Liver (tissue), 8 donors: ENCODE measurements at regions not wholly inside any gene's neighbourhood (a gene's known extent, or its start where the extent isn't known, plus 50 kb on each side); places are given as distances from the start of the nearest gene placed in this dataset.
"Not testable (repeated sequence)": the region's sequence is repeated elsewhere in the genome, so short reads cannot be mapped to it uniquely, and the experiment has no call there.

Experiments
- DNase-seq: peaks from one replicate; pipeline ENCODE4 v3.0.0-alpha.2; 2017; ENCODE audit warnings: low spot score
- H3K27ac ChIP-seq, 2 donors: one replicate each; pipeline ENCODE4 v1.7.0; 2013; ENCODE audit warnings: inconsistent platforms in 2 of 2, low read length in 2 of 2, control low read depth in 1 of 2, low read depth in 1 of 2, mild to moderate bottlenecking in 1 of 2
- H3K27me3 ChIP-seq, 4 donors: one replicate each; pipeline versions ENCODE4 v1.6.1 to v1.7.0; 2013; ENCODE audit warnings: low read length in 3 of 4, inconsistent platforms in 1 of 4, mild to moderate bottlenecking in 1 of 4, moderate library complexity in 1 of 4; ENCODE audit not compliant: control insufficient read depth in 4 of 4, insufficient read depth in 4 of 4
- H3K36me3 ChIP-seq, 4 donors: one replicate each; pipeline versions ENCODE4 v1.6.1 to v1.7.0; 2013; ENCODE audit warnings: low read length in 3 of 4, mild to moderate bottlenecking in 3 of 4, low read depth in 1 of 4, moderate library complexity in 1 of 4; ENCODE audit not compliant: control insufficient read depth in 4 of 4, insufficient read depth in 3 of 4
- H3K4me1 ChIP-seq, 4 donors: one replicate each; pipeline versions ENCODE4 v1.6.1 to v1.7.0; 2013; ENCODE audit warnings: low read length in 3 of 4, mild to moderate bottlenecking in 3 of 4, moderate library complexity in 1 of 4; ENCODE audit not compliant: control insufficient read depth in 4 of 4, insufficient read depth in 4 of 4
- H3K4me3 ChIP-seq, 3 donors: one replicate each; pipeline versions ENCODE4 v1.6.1 to v1.7.0; 2013; ENCODE audit warnings: low read length in 3 of 3, control low read depth in 1 of 3, low read depth in 1 of 3, mild to moderate bottlenecking in 1 of 3
- H3K9ac ChIP-seq, 2 donors: one replicate each; pipeline ENCODE4 v1.7.0; 2013; ENCODE audit warnings: low read length in 2 of 2, mild to moderate bottlenecking in 2 of 2, moderate library complexity in 2 of 2, control low read depth in 1 of 2, low read depth in 1 of 2
- H3K9me3 ChIP-seq, 4 donors: one replicate each; pipeline versions ENCODE4 v1.6.1 to v1.7.0; 2013; ENCODE audit warnings: low read length in 3 of 4; ENCODE audit not compliant: control insufficient read depth in 4 of 4
- ATF3 ChIP-seq: IDR thresholded peaks from 2 replicates; pipeline ENCODE4 v1.6.1; 2016; ENCODE audit warnings: antibody characterized with exemption
- FOXA1 ChIP-seq: IDR thresholded peaks from 2 replicates; pipeline ENCODE4 v1.6.1; 2016; ENCODE audit warnings: antibody characterized with exemption
- FOXA2 ChIP-seq: IDR thresholded peaks from 2 replicates; pipeline ENCODE4 v1.6.1; 2016; ENCODE audit warnings: antibody characterized with exemption
- GABPA ChIP-seq, 2 donors: IDR thresholded peaks in 1 of 2; conservative IDR thresholded peaks in 1 of 2; 2 replicates each; pipeline ENCODE4 v1.6.1; 2016; ENCODE audit warnings: antibody characterized with exemption in 2 of 2, mild to moderate bottlenecking in 1 of 2, moderate library complexity in 1 of 2
- HNF4A ChIP-seq, 2 donors: conservative IDR thresholded peaks; 2 replicates each; pipeline ENCODE4 v1.6.1; 2016; ENCODE audit warnings: antibody characterized with exemption in 2 of 2, mild to moderate bottlenecking in 2 of 2
- HNF4G ChIP-seq: IDR thresholded peaks from 2 replicates; pipeline ENCODE4 v1.6.1; 2016; ENCODE audit warnings: antibody characterized with exemption
- JUND ChIP-seq, 2 donors: IDR thresholded peaks; 2 replicates each; pipeline ENCODE4 v1.6.1; 2016; ENCODE audit warnings: antibody characterized with exemption in 2 of 2
- NR2F2 ChIP-seq: IDR thresholded peaks from 2 replicates; pipeline ENCODE4 v1.6.1; 2016; ENCODE audit warnings: antibody characterized with exemption
- RXRA ChIP-seq, 2 donors: IDR thresholded peaks; 2 replicates each; pipeline ENCODE4 v1.6.1; 2017 to 2018; ENCODE audit warnings: antibody characterized with exemption in 2 of 2, mild to moderate bottlenecking in 1 of 2
- SP1 ChIP-seq: IDR thresholded peaks from 2 replicates; pipeline ENCODE4 v1.6.1; 2018; ENCODE audit warnings: antibody characterized with exemption, mild to moderate bottlenecking
- TAF1 ChIP-seq: conservative IDR thresholded peaks from 2 replicates; pipeline ENCODE4 v1.6.1; 2016; ENCODE audit warnings: antibody characterized with exemption, mild to moderate bottlenecking
- YY1 ChIP-seq: IDR thresholded peaks from 2 replicates; pipeline ENCODE4 v1.6.1; 2016; ENCODE audit warnings: antibody characterized with exemption, mild to moderate bottlenecking
- ZBTB33 ChIP-seq: IDR thresholded peaks from 2 replicates; pipeline ENCODE4 v1.6.1; 2016; ENCODE audit warnings: antibody characterized with exemption
- WGBS: extraction: QIAGEN DNeasy Blood & Tissue Kit; methylation state at CpG from one replicate; pipeline ENCODE4 v1.1.7; 2013; 5-methylcytosine and 5-hydroxymethylcytosine counted together
- TF ChIP-seq, protein P1 (sequence below): IDR thresholded peaks from 2 replicates; pipeline ENCODE4 v1.6.1; 2016; ENCODE audit warnings: antibody characterized with exemption, mild to moderate bottlenecking
- TF ChIP-seq, protein P2 (sequence below): fragments of 150-350 bp; IDR thresholded peaks from 2 replicates; pipeline ENCODE4 v1.5.1; 2017; ENCODE audit warnings: improper control_type of control experiment, low read depth, low read length; ENCODE audit not compliant: missing input control
- donor health status: healthy.
- donor health status: healthy.
- donor health status: healthy.
- donor health status: healthy.
- donor health status: healthy.

DNA sequence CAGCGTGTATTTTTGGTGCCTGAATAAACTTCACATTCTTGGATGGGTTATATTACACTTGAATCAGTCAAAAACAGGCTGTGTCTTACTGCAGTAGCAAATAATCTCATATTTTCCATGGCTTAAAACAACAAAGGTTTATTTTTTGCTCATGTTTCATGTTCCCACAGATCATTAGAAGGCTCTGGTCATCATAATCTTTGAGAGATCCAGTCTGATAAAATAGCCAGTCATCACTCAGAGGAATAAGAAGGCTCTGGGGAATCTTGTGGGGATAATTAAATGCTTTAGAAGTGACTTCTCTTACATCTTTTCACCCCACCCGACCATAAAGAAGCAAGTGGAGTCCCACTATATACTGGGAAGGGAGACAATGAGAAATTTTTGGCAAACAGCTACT lies 417.7 kb downstream of the PSAT1 start:
- Histone ChIP-seq H3K4me3 (no peak overlapping the region), H3K27me3 (no peaks in the 10 kb centered on the region), H3K36me3 (no peaks in the 10 kb centered on the region), H3K27ac (no peak overlapping the region), H3K9me3 (no peaks in the 10 kb centered on the region), H3K9ac (no peak overlapping the region), H3K4me1 (no peaks in the 10 kb centered on the region)
- 59% methylated on average over 2 of the region's 2 CpGs for WGBS
- DNase-seq = no peak
- TF ChIP-seq, protein P1, sequence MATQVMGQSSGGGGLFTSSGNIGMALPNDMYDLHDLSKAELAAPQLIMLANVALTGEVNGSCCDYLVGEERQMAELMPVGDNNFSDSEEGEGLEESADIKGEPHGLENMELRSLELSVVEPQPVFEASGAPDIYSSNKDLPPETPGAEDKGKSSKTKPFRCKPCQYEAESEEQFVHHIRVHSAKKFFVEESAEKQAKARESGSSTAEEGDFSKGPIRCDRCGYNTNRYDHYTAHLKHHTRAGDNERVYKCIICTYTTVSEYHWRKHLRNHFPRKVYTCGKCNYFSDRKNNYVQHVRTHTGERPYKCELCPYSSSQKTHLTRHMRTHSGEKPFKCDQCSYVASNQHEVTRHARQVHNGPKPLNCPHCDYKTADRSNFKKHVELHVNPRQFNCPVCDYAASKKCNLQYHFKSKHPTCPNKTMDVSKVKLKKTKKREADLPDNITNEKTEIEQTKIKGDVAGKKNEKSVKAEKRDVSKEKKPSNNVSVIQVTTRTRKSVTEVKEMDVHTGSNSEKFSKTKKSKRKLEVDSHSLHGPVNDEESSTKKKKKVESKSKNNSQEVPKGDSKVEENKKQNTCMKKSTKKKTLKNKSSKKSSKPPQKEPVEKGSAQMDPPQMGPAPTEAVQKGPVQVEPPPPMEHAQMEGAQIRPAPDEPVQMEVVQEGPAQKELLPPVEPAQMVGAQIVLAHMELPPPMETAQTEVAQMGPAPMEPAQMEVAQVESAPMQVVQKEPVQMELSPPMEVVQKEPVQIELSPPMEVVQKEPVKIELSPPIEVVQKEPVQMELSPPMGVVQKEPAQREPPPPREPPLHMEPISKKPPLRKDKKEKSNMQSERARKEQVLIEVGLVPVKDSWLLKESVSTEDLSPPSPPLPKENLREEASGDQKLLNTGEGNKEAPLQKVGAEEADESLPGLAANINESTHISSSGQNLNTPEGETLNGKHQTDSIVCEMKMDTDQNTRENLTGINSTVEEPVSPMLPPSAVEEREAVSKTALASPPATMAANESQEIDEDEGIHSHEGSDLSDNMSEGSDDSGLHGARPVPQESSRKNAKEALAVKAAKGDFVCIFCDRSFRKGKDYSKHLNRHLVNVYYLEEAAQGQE = no peak

DNA sequence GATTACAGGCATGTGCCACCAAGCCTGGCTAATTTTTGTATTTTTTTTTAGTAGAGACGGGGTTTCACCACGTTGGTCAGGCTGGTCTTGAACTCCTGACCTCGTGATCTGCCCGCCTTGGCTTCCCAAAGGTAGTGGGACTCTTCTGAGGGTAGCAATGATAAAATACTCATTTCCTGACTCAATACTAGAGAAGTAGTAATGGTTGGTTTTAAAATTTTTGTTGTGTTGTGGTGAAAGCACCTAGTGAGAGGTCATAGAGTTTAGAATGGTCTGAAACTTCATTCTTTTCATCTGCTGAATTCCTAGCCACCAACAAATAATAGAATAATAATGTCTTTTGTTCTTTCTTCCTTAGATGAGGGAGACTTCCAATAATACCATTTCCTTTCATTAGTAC lies 422.1 kb downstream of the PSAT1 start:
- WGBS = 77% methylated on average over 4 of the region's 4 CpGs
- H3K27me3 ChIP-seq, H3K9ac ChIP-seq, H3K9me3 ChIP-seq, H3K4me3 ChIP-seq, H3K36me3 ChIP-seq, DNase-seq, H3K27ac ChIP-seq, H3K4me1 ChIP-seq: not testable (repeated sequence)

- H3K4me3 ChIP-seq = no peak overlapping the region
- H3K9me3 ChIP-seq = peaks cover 0 to 14% (median under 1%) of the 10 kb centered on the region in 4 donors
- no peak overlapping the region for H3K27ac ChIP-seq
- no peak for TF ChIP-seq TAF1
- TF ChIP-seq FOXA2 = no peak
- TF ChIP-seq JUND (IDR thresholded peaks at IDR 0.05) = no peak
- TF ChIP-seq RXRA (IDR thresholded peaks at IDR 0.05) = no peak
- no peak for TF ChIP-seq ATF3
- TF ChIP-seq, protein P2, sequence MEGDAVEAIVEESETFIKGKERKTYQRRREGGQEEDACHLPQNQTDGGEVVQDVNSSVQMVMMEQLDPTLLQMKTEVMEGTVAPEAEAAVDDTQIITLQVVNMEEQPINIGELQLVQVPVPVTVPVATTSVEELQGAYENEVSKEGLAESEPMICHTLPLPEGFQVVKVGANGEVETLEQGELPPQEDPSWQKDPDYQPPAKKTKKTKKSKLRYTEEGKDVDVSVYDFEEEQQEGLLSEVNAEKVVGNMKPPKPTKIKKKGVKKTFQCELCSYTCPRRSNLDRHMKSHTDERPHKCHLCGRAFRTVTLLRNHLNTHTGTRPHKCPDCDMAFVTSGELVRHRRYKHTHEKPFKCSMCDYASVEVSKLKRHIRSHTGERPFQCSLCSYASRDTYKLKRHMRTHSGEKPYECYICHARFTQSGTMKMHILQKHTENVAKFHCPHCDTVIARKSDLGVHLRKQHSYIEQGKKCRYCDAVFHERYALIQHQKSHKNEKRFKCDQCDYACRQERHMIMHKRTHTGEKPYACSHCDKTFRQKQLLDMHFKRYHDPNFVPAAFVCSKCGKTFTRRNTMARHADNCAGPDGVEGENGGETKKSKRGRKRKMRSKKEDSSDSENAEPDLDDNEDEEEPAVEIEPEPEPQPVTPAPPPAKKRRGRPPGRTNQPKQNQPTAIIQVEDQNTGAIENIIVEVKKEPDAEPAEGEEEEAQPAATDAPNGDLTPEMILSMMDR = no peak
- TF ChIP-seq FOXA1 = no peak
- TF ChIP-seq, protein P1 = no peak
- no peak for TF ChIP-seq HNF4A (conservative IDR thresholded peaks at IDR 0.05)
- no peak for TF ChIP-seq GABPA (IDR thresholded peaks at IDR 0.05 in 1 of 2, conservative IDR thresholded peaks at IDR 0.05 in 1 of 2)
- no peak for TF ChIP-seq YY1
- no peak for TF ChIP-seq ZBTB33
- TF ChIP-seq HNF4G = no peak
- TF ChIP-seq SP1 = no peak
- TF ChIP-seq NR2F2 = no peak
- H3K9ac ChIP-seq = no peak overlapping the region
- no peak for DNase-seq
- no peaks in the 10 kb centered on the region for H3K4me1 ChIP-seq
- H3K27me3 ChIP-seq = no peaks in the 10 kb centered on the region
- H3K36me3 ChIP-seq = no peaks in the 10 kb centered on the region
- WGBS = 82% methylated on average over 2 of the region's 2 CpGs
Measured at GRCh38 chr9:78724896-78725295, 428.0 kb downstream of the PSAT1 start.
